HepG2 (cell line): ENCODE measurements at regions not wholly inside any gene's neighbourhood (a gene's known extent, or its start where the extent isn't known, plus 50 kb on each side); places are given as distances from the start of the nearest gene placed in this dataset.

Experiments
- ATAC-seq: fragments of 200-7000 bp; cut with Tn5 transposase; 3 replicates; pipeline ENCODE4 v1.9.1; 2020; ENCODE audit warnings: mild to moderate bottlenecking, moderate library complexity
- BruUV-seq: library from RNA; stranded (reverse); fragments of 400-500 nt; replicated peaks from 2 replicates; lab custom pipeline; 2021; lab: Mats Ljungman, UMichigan
- CTCF ChIA-PET: fragments of 300-600 bp; formaldehyde crosslinking; extraction: SDS; loops from one replicate; lab custom pipeline; 2021; ENCODE audit warnings: low total read pairs, inconsistent platforms, low intra/inter-chr PET ratio; lab: Yijun Ruan, JAX
- POLR2A ChIA-PET: fragments of 350-600 bp; sonication (Branson Sonifier 250); formaldehyde crosslinking; loops from one replicate; lab custom pipeline; 2020; ENCODE audit warnings: antibody characterized with exemption, inconsistent platforms; lab: Yijun Ruan, JAX
- DNase-seq: peaks from one replicate; pipeline ENCODE4 v3.0.0-alpha.2; 2015; ENCODE audit warnings: low spot score
- FAIRE-seq: peaks from 3 replicates; lab custom pipeline; 2011; peaks lifted over from hg19 to GRCh38; lab: Jason Lieb, UNC
- H2AFZ ChIP-seq: one replicate; pipeline ENCODE4 v1.6.1; 2011; ENCODE audit warnings: low read length, inconsistent platforms
- H3K27ac ChIP-seq: fragments of 300-600 bp; 3 replicates; pipeline ENCODE4 v1.8.0; 2011; ENCODE audit warnings: mixed run types, mild to moderate bottlenecking, mixed read lengths, low read length, inconsistent platforms; ENCODE audit not compliant: insufficient read depth; ENCODE audit errors: extremely low read length
- H3K27me3 ChIP-seq, 2 experiments: fragments of 200-600 bp in 1 of 2; 2 replicates in 1 of 2; 3 replicates in 1 of 2; pipeline versions ENCODE4 v1.6.0 to v1.8.0; 2011; ENCODE audit warnings: low read length in 2 of 2, mild to moderate bottlenecking in 2 of 2, moderate library complexity in 2 of 2, inconsistent platforms in 1 of 2; ENCODE audit not compliant: insufficient read depth in 2 of 2, control insufficient read depth in 1 of 2
- H3K36me3 ChIP-seq, 2 experiments: fragments of 200-600 bp in 1 of 2; replicated peaks in 1 of 2; 2 replicates in 1 of 2; 3 replicates in 1 of 2; pipeline versions ENCODE4 v1.5.1 to v1.8.0; 2011; ENCODE audit warnings: low read length in 2 of 2, inconsistent platforms in 1 of 2; ENCODE audit not compliant: insufficient read depth in 2 of 2, control insufficient read depth in 1 of 2
- H3K4me1 ChIP-seq: 2 replicates; pipeline ENCODE4 v1.5.1; 2012; ENCODE audit warnings: low read length, inconsistent platforms; ENCODE audit not compliant: insufficient read depth
- H3K4me2 ChIP-seq: 2 replicates; pipeline ENCODE4 v1.6.0; 2011; ENCODE audit warnings: low read depth, low read length, inconsistent platforms
- H3K4me3 ChIP-seq, 3 experiments: fragments of 200-600 bp in 1 of 3; sonication (generic), shearing (Covaris generic) in 1 of 3; replicated peaks in 1 of 3; 2 replicates each; pipeline ENCODE4 v1.5.1; 2011 to 2016; ENCODE audit warnings: low read length in 3 of 3, inconsistent platforms in 2 of 3, low read depth in 2 of 3, mild to moderate bottlenecking in 2 of 3, control low read depth in 1 of 3, mixed read lengths in 1 of 3; ENCODE audit not compliant: insufficient read depth in 1 of 3
- H3K79me2 ChIP-seq: one replicate; pipeline ENCODE4 v1.6.1; 2011; ENCODE audit warnings: low read length, inconsistent platforms; ENCODE audit not compliant: insufficient read depth
- H3K9ac ChIP-seq: 2 replicates; pipeline ENCODE4 v1.6.0; 2011; ENCODE audit warnings: mild to moderate bottlenecking, low read depth, low read length, inconsistent platforms; ENCODE audit not compliant: insufficient read depth
- H3K9me3 ChIP-seq: 2 replicates; pipeline ENCODE4 v1.5.1; 2012; ENCODE audit warnings: mild to moderate bottlenecking, low read length
- H4K20me1 ChIP-seq: 2 replicates; pipeline ENCODE4 v1.6.0; 2011; ENCODE audit warnings: inconsistent platforms, mild to moderate bottlenecking, low read length, moderate library complexity; ENCODE audit not compliant: insufficient read depth
- ATM ChIP-seq: fragments of 450-650 bp; IDR thresholded peaks from 2 replicates; pipeline ENCODE4 v1.7.1; 2017; ENCODE audit warnings: mild to moderate bottlenecking, borderline replicate concordance
- KDM6A ChIP-seq: IDR thresholded peaks from 2 replicates; pipeline ENCODE4 v1.6.1; 2016; ENCODE audit warnings: low read depth
- POGZ ChIP-seq: sonication (generic); formaldehyde crosslinking; IDR thresholded peaks from 2 replicates; pipeline ENCODE4 v1.4.0; 2020; ENCODE audit warnings: mild to moderate bottlenecking, missing genetic modification reagents
- ZNF160 ChIP-seq: sonication (generic); formaldehyde crosslinking; IDR thresholded peaks from 2 replicates; pipeline ENCODE4 v1.8.0; 2022; ENCODE audit warnings: mild to moderate bottlenecking, inconsistent platforms, missing genetic modification reagents
- ZNF251 ChIP-seq: sonication (generic); formaldehyde crosslinking; IDR thresholded peaks from 2 replicates; pipeline ENCODE4 v1.9.0; 2021; ENCODE audit warnings: mild to moderate bottlenecking, missing genetic modification reagents
- whole genome bisulfite sequencing: methylation state at CpG from one replicate; pipeline ENCODE4 v1.1.6; 2017; ENCODE audit warnings: low lambda C conversion rate; 5-methylcytosine and 5-hydroxymethylcytosine counted together
- in situ Hi-C: cut with HindIII; loops from 2 replicates; pipeline ENCODE4 v1.10.0; 2017; ENCODE audit warnings: low pct_unique_long_range_greater_than_20kb; ENCODE audit not compliant: extremely low pct_ligation_motif_present
- intact Hi-C: fragments of 100-400 bp; cut with micrococcal nuclease; formaldehyde crosslinking; loops from one replicate; pipeline ENCODE4 v1.10.0; 2022; ENCODE audit not compliant: unreplicated experiment
- TF ChIP-seq, protein P1 (sequence below): sonication (generic); formaldehyde crosslinking; IDR thresholded peaks from 2 replicates; pipeline ENCODE4 v1.5.1; 2020; ENCODE audit warnings: mild to moderate bottlenecking, missing genetic modification reagents, borderline replicate concordance
- TF ChIP-seq, protein P2 (sequence below): sonication (generic); formaldehyde crosslinking; IDR thresholded peaks from 2 replicates; pipeline ENCODE4 v1.5.1; 2020; ENCODE audit warnings: missing genetic modification reagents, mild to moderate bottlenecking, borderline replicate concordance
- TF ChIP-seq, protein P3 (sequence below): sonication (generic); formaldehyde crosslinking; IDR thresholded peaks from 2 replicates; pipeline ENCODE4 v1.4.0; 2020; ENCODE audit warnings: mild to moderate bottlenecking, missing genetic modification reagents
- TF ChIP-seq, protein P4 (sequence below): sonication (generic); formaldehyde crosslinking; IDR thresholded peaks from 2 replicates; pipeline ENCODE4 v1.5.0; 2020; ENCODE audit warnings: missing genetic modification reagents
- TF ChIP-seq, protein P5 (sequence below): IDR thresholded peaks from 2 replicates; pipeline ENCODE4 v1.6.1; 2016; ENCODE audit warnings: missing biosample characterization, missing genetic modification reagents, low read depth

DNA sequence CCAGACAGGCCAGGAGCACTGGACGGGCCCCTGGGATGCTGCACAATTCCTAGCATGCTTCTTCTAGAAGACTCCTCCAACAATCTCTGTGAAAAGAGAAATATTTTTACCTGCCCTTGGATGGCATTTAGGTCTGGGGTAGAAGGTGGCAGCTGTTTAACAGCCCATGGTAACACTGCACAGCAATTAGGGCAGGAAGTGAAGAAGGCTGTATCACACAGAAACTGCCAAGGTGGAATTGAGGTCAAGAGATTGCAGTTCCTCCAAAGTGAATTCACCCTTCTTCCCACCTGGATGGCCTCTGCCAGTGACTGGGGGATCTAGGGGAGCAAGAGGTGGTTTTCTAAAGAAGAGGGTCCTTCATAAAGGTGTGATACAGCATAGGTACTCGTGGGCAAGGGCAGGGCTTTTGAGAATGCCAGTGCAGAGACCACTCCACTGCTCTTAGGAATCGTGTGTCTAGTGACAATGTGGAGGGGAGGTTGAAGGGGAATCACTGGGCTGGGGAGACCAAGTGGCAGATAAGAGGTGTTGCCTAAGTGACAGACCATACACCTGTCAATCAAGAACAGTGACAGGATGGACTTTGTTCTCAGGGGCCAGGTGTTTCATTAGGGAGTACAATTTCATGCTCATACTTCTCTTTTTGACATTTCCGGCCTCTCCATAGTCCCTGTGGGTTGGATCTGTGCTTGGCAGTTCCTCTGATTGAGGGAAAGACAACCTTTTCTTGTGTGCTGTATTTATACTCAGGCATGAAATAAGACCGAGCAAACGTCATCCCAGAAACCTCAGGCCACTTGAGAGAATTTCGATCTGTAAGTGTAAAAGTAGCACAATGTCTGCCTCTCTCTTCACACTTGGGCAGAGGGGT is 83.5 kb upstream of the BCL6 start (continued):
- TF ChIP-seq, protein P1, sequence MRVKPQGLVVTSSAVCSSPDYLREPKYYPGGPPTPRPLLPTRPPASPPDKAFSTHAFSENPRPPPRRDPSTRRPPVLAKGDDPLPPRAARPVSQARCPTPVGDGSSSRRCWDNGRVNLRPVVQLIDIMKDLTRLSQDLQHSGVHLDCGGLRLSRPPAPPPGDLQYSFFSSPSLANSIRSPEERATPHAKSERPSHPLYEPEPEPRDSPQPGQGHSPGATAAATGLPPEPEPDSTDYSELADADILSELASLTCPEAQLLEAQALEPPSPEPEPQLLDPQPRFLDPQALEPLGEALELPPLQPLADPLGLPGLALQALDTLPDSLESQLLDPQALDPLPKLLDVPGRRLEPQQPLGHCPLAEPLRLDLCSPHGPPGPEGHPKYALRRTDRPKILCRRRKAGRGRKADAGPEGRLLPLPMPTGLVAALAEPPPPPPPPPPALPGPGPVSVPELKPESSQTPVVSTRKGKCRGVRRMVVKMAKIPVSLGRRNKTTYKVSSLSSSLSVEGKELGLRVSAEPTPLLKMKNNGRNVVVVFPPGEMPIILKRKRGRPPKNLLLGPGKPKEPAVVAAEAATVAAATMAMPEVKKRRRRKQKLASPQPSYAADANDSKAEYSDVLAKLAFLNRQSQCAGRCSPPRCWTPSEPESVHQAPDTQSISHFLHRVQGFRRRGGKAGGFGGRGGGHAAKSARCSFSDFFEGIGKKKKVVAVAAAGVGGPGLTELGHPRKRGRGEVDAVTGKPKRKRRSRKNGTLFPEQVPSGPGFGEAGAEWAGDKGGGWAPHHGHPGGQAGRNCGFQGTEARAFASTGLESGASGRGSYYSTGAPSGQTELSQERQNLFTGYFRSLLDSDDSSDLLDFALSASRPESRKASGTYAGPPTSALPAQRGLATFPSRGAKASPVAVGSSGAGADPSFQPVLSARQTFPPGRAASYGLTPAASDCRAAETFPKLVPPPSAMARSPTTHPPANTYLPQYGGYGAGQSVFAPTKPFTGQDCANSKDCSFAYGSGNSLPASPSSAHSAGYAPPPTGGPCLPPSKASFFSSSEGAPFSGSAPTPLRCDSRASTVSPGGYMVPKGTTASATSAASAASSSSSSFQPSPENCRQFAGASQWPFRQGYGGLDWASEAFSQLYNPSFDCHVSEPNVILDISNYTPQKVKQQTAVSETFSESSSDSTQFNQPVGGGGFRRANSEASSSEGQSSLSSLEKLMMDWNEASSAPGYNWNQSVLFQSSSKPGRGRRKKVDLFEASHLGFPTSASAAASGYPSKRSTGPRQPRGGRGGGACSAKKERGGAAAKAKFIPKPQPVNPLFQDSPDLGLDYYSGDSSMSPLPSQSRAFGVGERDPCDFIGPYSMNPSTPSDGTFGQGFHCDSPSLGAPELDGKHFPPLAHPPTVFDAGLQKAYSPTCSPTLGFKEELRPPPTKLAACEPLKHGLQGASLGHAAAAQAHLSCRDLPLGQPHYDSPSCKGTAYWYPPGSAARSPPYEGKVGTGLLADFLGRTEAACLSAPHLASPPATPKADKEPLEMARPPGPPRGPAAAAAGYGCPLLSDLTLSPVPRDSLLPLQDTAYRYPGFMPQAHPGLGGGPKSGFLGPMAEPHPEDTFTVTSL (CRISPR knock-in tag): no peak
- no peak for TF ChIP-seq ZNF251 (CRISPR knock-in tag)

DNA sequence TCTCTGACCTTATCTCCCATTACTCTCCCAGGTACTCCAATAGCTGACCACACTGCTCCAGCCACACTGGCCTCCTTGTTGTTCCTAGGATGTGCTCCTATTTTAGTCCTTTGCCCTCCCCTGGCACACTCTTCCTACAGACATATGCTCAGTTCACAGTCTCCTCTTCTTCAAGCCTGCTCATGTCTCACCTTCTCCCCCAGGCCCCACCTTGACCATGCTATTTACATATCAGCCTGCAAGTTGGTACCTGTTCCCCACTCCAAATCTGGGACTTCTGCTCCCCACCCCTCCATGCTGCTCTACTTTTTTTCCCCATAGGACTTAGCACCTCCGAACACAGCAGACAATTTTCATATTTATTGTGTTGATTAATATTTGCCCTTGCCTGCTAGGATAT is 84.9 kb upstream of the BCL6 start:
- FAIRE-seq: no peak
- no peak for ATAC-seq
- no TSS peak for BruUV-seq
- ChIA-PET POLR2A (no interaction called here), CTCF (no interaction called here)
- Histone ChIP-seq H3K27ac (no peak overlapping the region), H3K79me2 (no peaks in the 10 kb centered on the region), H3K4me3 (no peak overlapping the region), H3K36me3 (no peaks in the 10 kb centered on the region), H3K27me3 (no peaks in the 10 kb centered on the region), H2AFZ (no peak overlapping the region), H3K9ac (no peak overlapping the region), H3K4me2 (no peak overlapping the region), H3K4me1 (peaks cover 43% of the 10 kb centered on the region), H4K20me1 (no peaks in the 10 kb centered on the region), H3K9me3 (no peaks in the 10 kb centered on the region)
- 100% methylated on average over 1 of the region's 1 CpG for WGBS
- intact Hi-C loops (no loop called here), in situ Hi-C loops (no loop called here)
- no peak for DNase-seq
- TF ChIP-seq, protein P2, sequence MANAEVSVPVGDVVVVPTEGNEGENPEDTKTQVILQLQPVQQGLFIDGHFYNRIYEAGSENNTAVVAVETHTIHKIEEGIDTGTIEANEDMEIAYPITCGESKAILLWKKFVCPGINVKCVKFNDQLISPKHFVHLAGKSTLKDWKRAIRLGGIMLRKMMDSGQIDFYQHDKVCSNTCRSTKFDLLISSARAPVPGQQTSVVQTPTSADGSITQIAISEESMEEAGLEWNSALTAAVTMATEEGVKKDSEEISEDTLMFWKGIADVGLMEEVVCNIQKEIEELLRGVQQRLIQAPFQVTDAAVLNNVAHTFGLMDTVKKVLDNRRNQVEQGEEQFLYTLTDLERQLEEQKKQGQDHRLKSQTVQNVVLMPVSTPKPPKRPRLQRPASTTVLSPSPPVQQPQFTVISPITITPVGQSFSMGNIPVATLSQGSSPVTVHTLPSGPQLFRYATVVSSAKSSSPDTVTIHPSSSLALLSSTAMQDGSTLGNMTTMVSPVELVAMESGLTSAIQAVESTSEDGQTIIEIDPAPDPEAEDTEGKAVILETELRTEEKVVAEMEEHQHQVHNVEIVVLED (CRISPR knock-in tag): no peak
- TF ChIP-seq, protein P3, sequence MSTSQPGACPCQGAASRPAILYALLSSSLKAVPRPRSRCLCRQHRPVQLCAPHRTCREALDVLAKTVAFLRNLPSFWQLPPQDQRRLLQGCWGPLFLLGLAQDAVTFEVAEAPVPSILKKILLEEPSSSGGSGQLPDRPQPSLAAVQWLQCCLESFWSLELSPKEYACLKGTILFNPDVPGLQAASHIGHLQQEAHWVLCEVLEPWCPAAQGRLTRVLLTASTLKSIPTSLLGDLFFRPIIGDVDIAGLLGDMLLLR (CRISPR knock-in tag): no peak
- TF ChIP-seq POGZ (CRISPR knock-in tag) (no peak), ATM (no peak), KDM6A (CRISPR knock-in tag) (no peak), ZNF160 (CRISPR knock-in tag) (no peak)
- TF ChIP-seq, protein P4, sequence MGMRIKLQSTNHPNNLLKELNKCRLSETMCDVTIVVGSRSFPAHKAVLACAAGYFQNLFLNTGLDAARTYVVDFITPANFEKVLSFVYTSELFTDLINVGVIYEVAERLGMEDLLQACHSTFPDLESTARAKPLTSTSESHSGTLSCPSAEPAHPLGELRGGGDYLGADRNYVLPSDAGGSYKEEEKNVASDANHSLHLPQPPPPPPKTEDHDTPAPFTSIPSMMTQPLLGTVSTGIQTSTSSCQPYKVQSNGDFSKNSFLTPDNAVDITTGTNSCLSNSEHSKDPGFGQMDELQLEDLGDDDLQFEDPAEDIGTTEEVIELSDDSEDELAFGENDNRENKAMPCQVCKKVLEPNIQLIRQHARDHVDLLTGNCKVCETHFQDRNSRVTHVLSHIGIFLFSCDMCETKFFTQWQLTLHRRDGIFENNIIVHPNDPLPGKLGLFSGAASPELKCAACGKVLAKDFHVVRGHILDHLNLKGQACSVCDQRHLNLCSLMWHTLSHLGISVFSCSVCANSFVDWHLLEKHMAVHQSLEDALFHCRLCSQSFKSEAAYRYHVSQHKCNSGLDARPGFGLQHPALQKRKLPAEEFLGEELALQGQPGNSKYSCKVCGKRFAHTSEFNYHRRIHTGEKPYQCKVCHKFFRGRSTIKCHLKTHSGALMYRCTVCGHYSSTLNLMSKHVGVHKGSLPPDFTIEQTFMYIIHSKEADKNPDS (CRISPR knock-in tag): no peak
- TF ChIP-seq, protein P5, sequence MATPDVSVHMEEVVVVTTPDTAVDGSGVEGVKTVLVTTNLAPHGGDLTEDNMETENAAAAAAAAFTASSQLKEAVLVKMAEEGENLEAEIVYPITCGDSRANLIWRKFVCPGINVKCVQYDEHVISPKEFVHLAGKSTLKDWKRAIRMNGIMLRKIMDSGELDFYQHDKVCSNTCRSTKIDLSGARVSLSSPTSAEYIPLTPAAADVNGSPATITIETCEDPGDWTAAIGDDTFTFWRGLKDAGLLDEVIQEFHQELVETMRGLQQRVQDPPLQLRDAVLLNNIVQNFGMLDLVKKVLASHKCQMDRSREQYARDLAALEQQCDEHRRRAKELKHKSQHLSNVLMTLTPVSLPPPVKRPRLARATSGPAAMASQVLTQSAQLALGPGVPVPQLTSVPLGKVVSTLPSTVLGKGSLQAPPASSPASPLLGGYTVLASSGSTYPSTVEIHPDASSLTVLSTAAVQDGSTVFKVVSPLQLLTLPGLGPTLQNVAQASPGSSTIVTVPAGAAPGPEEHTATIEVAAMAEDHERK: no peak
